Caco-2 (cell line): ENCODE measurements at regions not wholly inside any gene's neighbourhood (a gene's known extent, or its start where the extent isn't known, plus 50 kb on each side); places are given as distances from the start of the nearest gene placed in this dataset.

Source experiments
- BruUV-seq: library from RNA; stranded (reverse); fragments of 400-500 nt; replicated peaks from 2 replicates; lab custom pipeline; 2021; lab: Mats Ljungman, UMichigan
- CTCF ChIA-PET: fragments of 300-600 bp; sonication (Branson Sonifier 250); formaldehyde crosslinking; loops from one replicate; lab custom pipeline; 2022; ENCODE audit warnings: antibody characterized with exemption; lab: Charles Lee
- POLR2A ChIA-PET: fragments of 300-600 bp; sonication (Branson Sonifier 250); formaldehyde crosslinking; loops from one replicate; lab custom pipeline; 2022; ENCODE audit warnings: antibody characterized with exemption; lab: Charles Lee
- DNase-seq, 2 experiments: peaks; one replicate each; pipeline versions ENCODE4 v3.0.0 to v3.0.0-alpha.2; 2020 to 2022
- H3K27me3 ChIP-seq: replicated peaks from 2 replicates; pipeline ENCODE4 v1.6.0; 2011; ENCODE audit warnings: low read length; ENCODE audit not compliant: control insufficient read depth, insufficient read depth
- H3K36me3 ChIP-seq: 2 replicates; pipeline ENCODE4 v1.5.1; 2011; ENCODE audit warnings: low read length; ENCODE audit not compliant: control insufficient read depth, insufficient read depth
- H3K4me1 ChIP-seq: fragments of 250-450 bp; sonication (Bioruptor Pico); 2 replicates; pipeline ENCODE4 v1.5.1; 2020; ENCODE audit warnings: mild to moderate bottlenecking
- H3K4me3 ChIP-seq: 2 replicates; pipeline ENCODE4 v1.5.1; 2011; ENCODE audit warnings: low read depth, mild to moderate bottlenecking, control low read depth, low read length
- H3K9me3 ChIP-seq: fragments of 250-450 bp; sonication (Bioruptor Pico); 2 replicates; pipeline ENCODE4 v1.5.1; 2020; ENCODE audit warnings: mild to moderate bottlenecking, moderate library complexity
- H3K27ac Mint-ChIP-seq: one replicate; pipeline ENCODE4 v1.8.0; 2022; ENCODE audit warnings: mixed read lengths; ENCODE audit not compliant: unreplicated experiment
- H3K27me3 Mint-ChIP-seq: one replicate; pipeline ENCODE4 v1.8.0; 2022; ENCODE audit warnings: mixed read lengths; ENCODE audit not compliant: insufficient read depth, unreplicated experiment
- H3K36me3 Mint-ChIP-seq: one replicate; pipeline ENCODE4 v1.8.0; 2022; ENCODE audit warnings: mild to moderate bottlenecking, mixed read lengths; ENCODE audit not compliant: insufficient read depth, unreplicated experiment
- H3K4me1 Mint-ChIP-seq: one replicate; pipeline ENCODE4 v1.8.0; 2022; ENCODE audit warnings: low read depth, mixed read lengths; ENCODE audit not compliant: unreplicated experiment
- H3K4me3 Mint-ChIP-seq: one replicate; pipeline ENCODE4 v1.8.0; 2022; ENCODE audit warnings: mild to moderate bottlenecking, moderate library complexity, mixed read lengths; ENCODE audit not compliant: unreplicated experiment
- H3K9me3 Mint-ChIP-seq: one replicate; pipeline ENCODE4 v1.8.0; 2022; ENCODE audit warnings: mixed read lengths; ENCODE audit not compliant: unreplicated experiment
- CTCF ChIP-seq, 2 experiments: fragments of 200-600 bp in 1 of 2; IDR thresholded peaks; 1 replicate in 1 of 2; 2 replicates in 1 of 2; pipeline versions ENCODE4 v1.5.1 to v1.8.0; 2011 to 2022; ENCODE audit warnings: antibody characterized with exemption in 1 of 2, control low read depth in 1 of 2, inconsistent platforms in 1 of 2, low read depth in 1 of 2, low read length in 1 of 2, mild to moderate bottlenecking in 1 of 2, moderate library complexity in 1 of 2; ENCODE audit not compliant: insufficient read depth in 1 of 2, severe bottlenecking in 1 of 2, unreplicated experiment in 1 of 2
- intact Hi-C: fragments of 100-400 bp; cut with micrococcal nuclease; formaldehyde crosslinking; loops from one replicate; pipeline ENCODE4 v1.10.0; 2022; ENCODE audit not compliant: unreplicated experiment

GRCh38 chr21:43335119-43335518 is 91.8 kb downstream of the SIK1 start:
- H3K9me3 Mint-ChIP-seq: peaks cover 20% of the 10 kb centered on the region
- no peak overlapping the region for H3K4me3 ChIP-seq
- no peaks in the 10 kb centered on the region for H3K27me3 Mint-ChIP-seq
- ChIA-PET CTCF (no interaction called here), POLR2A (no interaction called here)
- H3K9me3 ChIP-seq: no peaks in the 10 kb centered on the region
- intact Hi-C loops: no loop called here
- TF ChIP-seq CTCF (IDR thresholded peaks at IDR 0.05; ENCODE audit: insufficient read depth in 1 of 2, low read depth in 1 of 2, low read length in 1 of 2, severe bottlenecking in 1 of 2, unreplicated experiment in 1 of 2): no peak
- no peaks in the 10 kb centered on the region for H3K36me3 ChIP-seq
- H3K27ac Mint-ChIP-seq: peak overlapping the region; percentile 99
- no TSS peak for BruUV-seq
- peaks cover 29% of the 10 kb centered on the region for H3K4me1 Mint-ChIP-seq
- H3K36me3 Mint-ChIP-seq: peaks cover 41% of the 10 kb centered on the region
- H3K4me1 ChIP-seq: peaks cover 32% of the 10 kb centered on the region
- H3K4me3 Mint-ChIP-seq: no peak overlapping the region
- no peaks in the 10 kb centered on the region for H3K27me3 ChIP-seq
- no peak for DNase-seq

GRCh38 chr21:43334214-43334958 is 92.5 kb downstream of the SIK1 start:
- ChIA-PET POLR2A (interaction anchor here (0.6 to 2.2 kb wide), 4 partner anchors 9 to 252 kb away, joined by 3 to 20 read pairs (median 8); no protein-coding TSS in a partner anchor), CTCF (interaction anchor here (1.4 to 1.6 kb wide), 3 partner anchors 8 to 14 kb away, joined by 4 to 12 read pairs (median 6); no protein-coding TSS in a partner anchor)
- intact Hi-C loops: no loop called here
- peak overlapping the region; percentile 99 for H3K27ac Mint-ChIP-seq
- Histone ChIP-seq H3K4me1 (peaks cover 26% of the 10 kb centered on the region), H3K4me3 (peak overlapping the region; percentile 36; the same call in 1 of the 2 replicates), H3K36me3 (no peaks in the 10 kb centered on the region), H3K27me3 (no peaks in the 10 kb centered on the region), H3K9me3 (no peaks in the 10 kb centered on the region)
- no peaks in the 10 kb centered on the region for H3K27me3 Mint-ChIP-seq
- TF ChIP-seq CTCF (IDR thresholded peaks at IDR 0.05; ENCODE audit: insufficient read depth in 1 of 2, low read depth in 1 of 2, low read length in 1 of 2, severe bottlenecking in 1 of 2, unreplicated experiment in 1 of 2): no peak
- H3K4me1 Mint-ChIP-seq: peaks cover 29% of the 10 kb centered on the region
- peak overlapping the region; percentile 74 for H3K4me3 Mint-ChIP-seq
- H3K36me3 Mint-ChIP-seq: peaks cover 41% of the 10 kb centered on the region
- peaks cover 20% of the 10 kb centered on the region for H3K9me3 Mint-ChIP-seq
- BruUV-seq: no TSS peak
- DNase-seq: no peak

GRCh38 chr21:43333298-43334062 is 93.5 kb downstream of the SIK1 start:
- Histone ChIP-seq H3K36me3 (no peaks in the 10 kb centered on the region), H3K27me3 (no peaks in the 10 kb centered on the region), H3K4me3 (peak overlapping the region; percentile 36), H3K9me3 (no peaks in the 10 kb centered on the region), H3K4me1 (peaks cover 26% of the 10 kb centered on the region)
- H3K27ac Mint-ChIP-seq: peak overlapping the region; percentile 99
- no peak for TF ChIP-seq CTCF (IDR thresholded peaks at IDR 0.05; ENCODE audit: insufficient read depth in 1 of 2, low read depth in 1 of 2, low read length in 1 of 2, severe bottlenecking in 1 of 2, unreplicated experiment in 1 of 2)
- H3K9me3 Mint-ChIP-seq: peaks cover 20% of the 10 kb centered on the region
- CTCF ChIA-PET: interaction anchor here (0.6 to 1.6 kb wide), 4 partner anchors 8 to 45 kb away, joined by 3 to 12 read pairs (median 5); no protein-coding TSS in a partner anchor
- H3K36me3 Mint-ChIP-seq: peaks cover 41% of the 10 kb centered on the region
- POLR2A ChIA-PET: interaction anchor here (0.6 to 2.2 kb wide), 4 partner anchors 10 to 253 kb away, joined by 3 to 20 read pairs (median 8); no protein-coding TSS in a partner anchor
- no peaks in the 10 kb centered on the region for H3K27me3 Mint-ChIP-seq
- DNase-seq: peak; percentile 91 to 94
- peaks cover 29% of the 10 kb centered on the region for H3K4me1 Mint-ChIP-seq
- intact Hi-C loops: loop anchor here (1.0 kb wide), 3 partner anchors 10 to 45 kb away; no protein-coding TSS in a partner anchor
- BruUV-seq: no TSS peak
- H3K4me3 Mint-ChIP-seq: peak overlapping the region; percentile 74
